GM12878 (cell line): ENCODE measurements at regions not wholly inside any gene's neighbourhood (a gene's known extent, or its start where the extent isn't known, plus 50 kb on each side); places are given as distances from the start of the nearest gene placed in this dataset.

Experiments
- BMI1 ChIP-seq: fragments of 450-650 bp; IDR thresholded peaks from 2 replicates; pipeline ENCODE4 v1.6.1; 2016; ENCODE audit warnings: mild to moderate bottlenecking, moderate library complexity, borderline replicate concordance
- CTCF ChIP-seq, 3 experiments: IDR thresholded peaks in 2 of 3; conservative IDR thresholded peaks in 1 of 3; 2 replicates each; pipeline ENCODE4 v1.5.1; 2011; ENCODE audit warnings: low read depth in 3 of 3, low read length in 3 of 3, mild to moderate bottlenecking in 3 of 3, control low read depth in 2 of 3, moderate library complexity in 2 of 3, inconsistent platforms in 1 of 3, mixed read lengths in 1 of 3; ENCODE audit not compliant: control insufficient read depth in 2 of 3, insufficient read depth in 1 of 3; ENCODE audit errors: extremely low read depth in 1 of 3
- EP300 ChIP-seq, 2 experiments: fragments of 150-350 bp in 1 of 2; IDR thresholded peaks; 2 replicates each; pipeline ENCODE4 v1.6.1; 2011 to 2012; ENCODE audit warnings: low read depth in 2 of 2, low read length in 2 of 2, borderline replicate concordance in 1 of 2, improper control_type of control experiment in 1 of 2, inconsistent platforms in 1 of 2; ENCODE audit not compliant: control insufficient read depth in 1 of 2
- EZH2 ChIP-seq: IDR thresholded peaks from 2 replicates; pipeline ENCODE4 v1.6.1; 2012; ENCODE audit warnings: low read depth, mild to moderate bottlenecking, control low read depth, inconsistent platforms, low read length, borderline replicate concordance; ENCODE audit not compliant: control insufficient read depth
- FOS ChIP-seq: IDR thresholded peaks from 3 replicates; pipeline ENCODE4 v1.6.1; 2011; ENCODE audit warnings: borderline replicate concordance; ENCODE audit not compliant: insufficient read length; ENCODE audit errors: extremely low read depth
- NR2C2 ChIP-seq: IDR thresholded peaks from 2 replicates; pipeline ENCODE4 v1.6.1; 2011; ENCODE audit warnings: borderline replicate concordance, low read depth; ENCODE audit not compliant: control insufficient read depth, insufficient read length
- POLR2A ChIP-seq: IDR thresholded peaks from 2 replicates; pipeline ENCODE4 v1.6.1; 2011; ENCODE audit warnings: low read depth, mild to moderate bottlenecking, low read length
- POLR2AphosphoS5 ChIP-seq: IDR thresholded peaks from 2 replicates; pipeline ENCODE4 v1.6.1; 2011; ENCODE audit warnings: mild to moderate bottlenecking, low read length, inconsistent platforms
- PRDM15 ChIP-seq: fragments of 450-650 bp; formaldehyde crosslinking; IDR thresholded peaks from 2 replicates; pipeline ENCODE4 v1.4.0; 2020; ENCODE audit warnings: mild to moderate bottlenecking, moderate library complexity
- ZNF207 ChIP-seq: fragments of 450-650 bp; IDR thresholded peaks from 2 replicates; pipeline ENCODE4 v1.6.1; 2014; ENCODE audit warnings: antibody characterized with exemption, mild to moderate bottlenecking, borderline replicate concordance
- ZNF274 ChIP-seq: IDR thresholded peaks from one replicate; pipeline ENCODE4 v1.8.0; 2011; ENCODE audit not compliant: insufficient read length, insufficient read depth

GRCh38 chr18:24570716-24571115 lies 110.3 kb downstream of the HRH4 start:
- TF ChIP-seq CTCF (IDR thresholded peaks at IDR 0.05 in 2 of 3, conservative IDR thresholded peaks at IDR 0.05 in 1 of 3; ENCODE audit: control insufficient read depth in 2 of 3, extremely low read depth in 1 of 3, insufficient read depth in 1 of 3, low read depth in 3 of 3, low read length in 3 of 3): no peak
- TF ChIP-seq ZNF274: no peak
- no peak for TF ChIP-seq EZH2
- no peak for TF ChIP-seq EP300 (IDR thresholded peaks at IDR 0.05; ENCODE audit: borderline replicate concordance in 1 of 2, control insufficient read depth in 1 of 2, low read depth in 2 of 2, low read length in 2 of 2)
- TF ChIP-seq POLR2AphosphoS5: no peak
- no peak for TF ChIP-seq NR2C2
- no peak for TF ChIP-seq ZNF207
- TF ChIP-seq FOS: no peak
- TF ChIP-seq POLR2A: no peak
- no peak for TF ChIP-seq BMI1
- TF ChIP-seq PRDM15 (CRISPR knock-in tag): no peak
